ENCODE measurements at regions not wholly inside any gene's neighbourhood (a gene's known extent, or its start where the extent isn't known, plus 50 kb on each side); places are given as distances from the start of the nearest gene placed in this dataset.

GRCh38 chrX:148133105-148133725 is 152.1 kb downstream of the FMR1NB start:
- H3K36me3 ChIP-seq (ENCODE audit: insufficient read depth, low read length): no peaks in the 10 kb centered on the region
- no peaks in the 10 kb centered on the region for H3K9me3 ChIP-seq (ENCODE audit: low read length)
- H3F3A ChIP-seq (ENCODE audit: insufficient read depth, low read length, poor library complexity, severe bottlenecking): no peaks in the 10 kb centered on the region
- H3K4me3 ChIP-seq (ENCODE audit: low read length): no peak overlapping the region
- no peaks in the 10 kb centered on the region for H4K20me1 ChIP-seq (ENCODE audit: insufficient read depth)
- H3K9me2 ChIP-seq (ENCODE audit: insufficient read depth, low read length): no peaks in the 10 kb centered on the region
- H3K27ac ChIP-seq (ENCODE audit: low read length): peak overlapping the region; percentile 44
- no peak overlapping the region for H3K9ac ChIP-seq (ENCODE audit: low read length)
- no peaks in the 10 kb centered on the region for H3K27me3 ChIP-seq (ENCODE audit: insufficient read depth, low read depth, low read length)
- H3K4me2 ChIP-seq (ENCODE audit: low read length): no peak overlapping the region
- H2AFZ ChIP-seq (ENCODE audit: low read depth, low read length): no peak overlapping the region
- H3K79me2 ChIP-seq (replicated peaks; ENCODE audit: insufficient read depth, low read length): no peaks in the 10 kb centered on the region
- peak; percentile 76 for TF ChIP-seq SMC3 (conservative IDR thresholded peaks at IDR 0.05; ENCODE audit: poor library complexity)
- peak; percentile 79 for TF ChIP-seq RAD21 (conservative IDR thresholded peaks at IDR 0.05)
- no peak for TF ChIP-seq POLR2AphosphoS5 (IDR thresholded peaks at IDR 0.05)
- TF ChIP-seq CTCF (IDR thresholded peaks at IDR 0.05; ENCODE audit: poor library complexity, severe bottlenecking): peak; percentile 76

- H3K9me2 ChIP-seq (ENCODE audit: insufficient read depth, low read length): no peaks in the 10 kb centered on the region
- H3F3A ChIP-seq (ENCODE audit: insufficient read depth, low read length, poor library complexity, severe bottlenecking): no peaks in the 10 kb centered on the region
- no peaks in the 10 kb centered on the region for H3K36me3 ChIP-seq (ENCODE audit: insufficient read depth, low read length)
- no peak overlapping the region for H3K27ac ChIP-seq (ENCODE audit: low read length)
- H3K79me2 ChIP-seq (replicated peaks; ENCODE audit: insufficient read depth, low read length): no peaks in the 10 kb centered on the region
- no peak overlapping the region for H3K4me2 ChIP-seq (ENCODE audit: low read length)
- no peaks in the 10 kb centered on the region for H4K20me1 ChIP-seq (ENCODE audit: insufficient read depth)
- H3K9me3 ChIP-seq (ENCODE audit: low read length): no peaks in the 10 kb centered on the region
- no peak overlapping the region for H3K9ac ChIP-seq (ENCODE audit: low read length)
- TF ChIP-seq TAF1 (IDR thresholded peaks at IDR 0.05; ENCODE audit: low read depth): no peak
- no peak for TF ChIP-seq MXI1 (conservative IDR thresholded peaks at IDR 0.05; ENCODE audit: poor library complexity, severe bottlenecking)
- TF ChIP-seq CTCF (IDR thresholded peaks at IDR 0.05; ENCODE audit: poor library complexity, severe bottlenecking): no peak
- no peak for TF ChIP-seq EZH2 (IDR thresholded peaks at IDR 0.05; ENCODE audit: borderline replicate concordance, insufficient read depth, low read length, poor library complexity, severe bottlenecking)
- TF ChIP-seq EP300 (conservative IDR thresholded peaks at IDR 0.05; ENCODE audit: poor library complexity, severe bottlenecking): no peak
- no peak for TF ChIP-seq POLR2AphosphoS5 (IDR thresholded peaks at IDR 0.05)
- TF ChIP-seq REST (IDR thresholded peaks at IDR 0.05; ENCODE audit: borderline replicate concordance): no peak
- no peak for TF ChIP-seq RAD21 (conservative IDR thresholded peaks at IDR 0.05)
- H3K27me3 ChIP-seq (ENCODE audit: insufficient read depth, low read depth, low read length): no peaks in the 10 kb centered on the region
- no peak overlapping the region for H2AFZ ChIP-seq (ENCODE audit: low read depth, low read length)
- H3K4me3 ChIP-seq (ENCODE audit: low read length): no peak overlapping the region
Measured at GRCh38 chrX:148134578-148134977, 153.4 kb downstream of the FMR1NB start.

Data from neural cell (in vitro differentiated cells).